Erythroblast (primary cell): ENCODE measurements at regions not wholly inside any gene's neighbourhood (a gene's known extent, or its start where the extent isn't known, plus 50 kb on each side); places are given as distances from the start of the nearest gene placed in this dataset.

ENCODE experiments used
- GATA1 ChIP-seq: IDR thresholded peaks from 2 replicates; pipeline ENCODE4 v1.6.1; 2011; ENCODE audit warnings: low read depth, mild to moderate bottlenecking, control low read depth, low read length, moderate library complexity
- POLR2A ChIP-seq: IDR thresholded peaks from 2 replicates; pipeline ENCODE4 v1.6.1; 2011; ENCODE audit warnings: mild to moderate bottlenecking, low read length

DNA sequence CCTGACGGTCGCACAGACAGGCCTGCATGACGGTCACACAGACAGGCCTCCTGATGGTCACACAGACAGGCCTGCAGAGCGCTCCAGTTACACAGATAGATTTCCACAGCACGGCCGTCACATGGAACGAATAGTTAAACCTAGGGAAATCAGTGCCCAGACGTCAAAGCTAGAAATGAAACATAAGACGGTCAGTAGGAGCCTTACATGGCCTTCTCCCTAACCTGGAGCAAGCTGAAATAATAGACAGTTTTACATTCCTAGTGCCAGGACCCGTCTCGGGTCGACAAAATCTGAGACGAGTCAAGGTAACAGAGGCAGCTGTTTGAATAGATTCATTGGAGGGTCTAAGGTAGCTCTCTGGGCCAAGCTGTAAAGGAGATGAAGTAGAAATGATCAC, 126.9 kb downstream of the MTNR1A start:
- no peak for TF ChIP-seq POLR2A
- no peak for TF ChIP-seq GATA1
